ENCODE measurements at regions not wholly inside any gene's neighbourhood (a gene's known extent, or its start where the extent isn't known, plus 50 kb on each side); places are given as distances from the start of the nearest gene placed in this dataset.

DNA sequence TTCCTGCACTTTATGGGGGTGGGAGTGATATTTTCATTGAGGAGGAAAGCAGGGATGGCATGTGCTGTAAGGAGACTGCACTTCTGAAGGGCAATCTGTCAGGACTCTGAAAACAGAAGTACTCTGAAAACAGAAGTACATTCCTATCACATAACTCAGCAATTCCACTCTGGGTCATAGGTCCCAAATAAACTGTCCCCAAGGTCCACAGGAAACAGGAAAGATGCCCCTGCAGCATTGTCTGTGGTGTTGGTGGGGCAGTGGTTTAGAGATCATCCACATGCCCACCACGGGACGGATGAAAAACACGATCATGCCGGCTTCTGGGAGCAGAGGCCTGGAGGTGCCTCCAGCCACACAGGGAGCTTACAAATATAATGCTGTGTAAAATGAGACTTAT is 150.3 kb downstream of the OTOR start:
- TF ChIP-seq EP300 (IDR thresholded peaks at IDR 0.05), result no peak
- TF ChIP-seq, protein P1, sequence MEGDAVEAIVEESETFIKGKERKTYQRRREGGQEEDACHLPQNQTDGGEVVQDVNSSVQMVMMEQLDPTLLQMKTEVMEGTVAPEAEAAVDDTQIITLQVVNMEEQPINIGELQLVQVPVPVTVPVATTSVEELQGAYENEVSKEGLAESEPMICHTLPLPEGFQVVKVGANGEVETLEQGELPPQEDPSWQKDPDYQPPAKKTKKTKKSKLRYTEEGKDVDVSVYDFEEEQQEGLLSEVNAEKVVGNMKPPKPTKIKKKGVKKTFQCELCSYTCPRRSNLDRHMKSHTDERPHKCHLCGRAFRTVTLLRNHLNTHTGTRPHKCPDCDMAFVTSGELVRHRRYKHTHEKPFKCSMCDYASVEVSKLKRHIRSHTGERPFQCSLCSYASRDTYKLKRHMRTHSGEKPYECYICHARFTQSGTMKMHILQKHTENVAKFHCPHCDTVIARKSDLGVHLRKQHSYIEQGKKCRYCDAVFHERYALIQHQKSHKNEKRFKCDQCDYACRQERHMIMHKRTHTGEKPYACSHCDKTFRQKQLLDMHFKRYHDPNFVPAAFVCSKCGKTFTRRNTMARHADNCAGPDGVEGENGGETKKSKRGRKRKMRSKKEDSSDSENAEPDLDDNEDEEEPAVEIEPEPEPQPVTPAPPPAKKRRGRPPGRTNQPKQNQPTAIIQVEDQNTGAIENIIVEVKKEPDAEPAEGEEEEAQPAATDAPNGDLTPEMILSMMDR (IDR thresholded peaks at IDR 0.05), result no peak
- TF ChIP-seq POLR2AphosphoS5 (IDR thresholded peaks at IDR 0.05), result no peak
- no peak for TF ChIP-seq POLR2A (IDR thresholded peaks at IDR 0.05)

Measured in stomach (tissue), 4 donors.